ENCODE measurements at regions not wholly inside any gene's neighbourhood (a gene's known extent, or its start where the extent isn't known, plus 50 kb on each side); places are given as distances from the start of the nearest gene placed in this dataset.

DNA sequence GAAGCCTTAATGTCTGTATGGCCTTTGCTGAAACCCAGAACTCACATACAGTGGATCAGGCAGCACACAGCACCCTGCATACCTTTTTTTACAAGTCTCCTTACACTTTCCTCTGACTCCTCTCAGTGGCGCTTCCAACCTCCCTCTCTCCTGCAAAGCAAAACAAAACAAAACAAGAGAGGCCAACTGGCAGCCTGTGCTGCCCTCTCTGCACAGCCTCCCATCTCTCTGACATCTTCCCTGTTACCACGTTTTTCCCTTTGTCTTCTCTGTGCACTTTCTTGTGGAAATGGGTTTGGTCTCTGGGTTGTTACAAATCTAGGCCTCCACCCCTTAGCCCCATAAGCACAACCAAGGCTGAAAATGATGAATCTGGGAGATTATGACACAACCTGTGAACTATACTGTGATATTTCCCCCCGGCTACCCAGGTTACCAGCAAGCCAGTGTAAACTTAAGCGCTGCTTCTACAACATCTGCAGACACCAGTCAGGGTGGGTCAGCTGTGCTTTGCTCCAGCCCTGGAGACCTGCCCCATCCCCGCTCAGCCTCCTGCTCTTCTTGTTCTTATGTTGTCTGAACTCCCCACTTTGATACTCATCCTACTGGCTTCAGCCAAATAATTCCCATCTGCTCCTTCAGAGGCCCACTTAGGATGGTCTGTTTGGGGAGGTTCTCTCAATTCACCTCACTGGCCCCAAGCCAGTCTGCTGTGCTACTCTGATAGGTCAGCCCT, 54.9 kb upstream of the FMOD start:
- TF ChIP-seq, protein P1, sequence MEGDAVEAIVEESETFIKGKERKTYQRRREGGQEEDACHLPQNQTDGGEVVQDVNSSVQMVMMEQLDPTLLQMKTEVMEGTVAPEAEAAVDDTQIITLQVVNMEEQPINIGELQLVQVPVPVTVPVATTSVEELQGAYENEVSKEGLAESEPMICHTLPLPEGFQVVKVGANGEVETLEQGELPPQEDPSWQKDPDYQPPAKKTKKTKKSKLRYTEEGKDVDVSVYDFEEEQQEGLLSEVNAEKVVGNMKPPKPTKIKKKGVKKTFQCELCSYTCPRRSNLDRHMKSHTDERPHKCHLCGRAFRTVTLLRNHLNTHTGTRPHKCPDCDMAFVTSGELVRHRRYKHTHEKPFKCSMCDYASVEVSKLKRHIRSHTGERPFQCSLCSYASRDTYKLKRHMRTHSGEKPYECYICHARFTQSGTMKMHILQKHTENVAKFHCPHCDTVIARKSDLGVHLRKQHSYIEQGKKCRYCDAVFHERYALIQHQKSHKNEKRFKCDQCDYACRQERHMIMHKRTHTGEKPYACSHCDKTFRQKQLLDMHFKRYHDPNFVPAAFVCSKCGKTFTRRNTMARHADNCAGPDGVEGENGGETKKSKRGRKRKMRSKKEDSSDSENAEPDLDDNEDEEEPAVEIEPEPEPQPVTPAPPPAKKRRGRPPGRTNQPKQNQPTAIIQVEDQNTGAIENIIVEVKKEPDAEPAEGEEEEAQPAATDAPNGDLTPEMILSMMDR (IDR thresholded peaks at IDR 0.05), result no peak
- TF ChIP-seq POLR2A (IDR thresholded peaks at IDR 0.05), result no peak
